ENCODE measurements at regions not wholly inside any gene's neighbourhood (a gene's known extent, or its start where the extent isn't known, plus 50 kb on each side); places are given as distances from the start of the nearest gene placed in this dataset.
"Not testable (repeated sequence)": the region's sequence is repeated elsewhere in the genome, so short reads cannot be mapped to it uniquely, and the experiment has no call there.

- CTCF ChIA-PET; POLR2A ChIA-PET; H3K9me3 ChIP-seq (ENCODE audit: low read length); H3K36me3 ChIP-seq (ENCODE audit: insufficient read depth, low read length); H3K27me3 ChIP-seq (ENCODE audit: insufficient read depth, low read length, poor library complexity, severe bottlenecking); H3K4me1 Mint-ChIP-seq; H3K27ac ChIP-seq (ENCODE audit: low read depth, low read length); DNase-seq; H3K4me3 Mint-ChIP-seq; H3K4me3 ChIP-seq (ENCODE audit: low read length); H3K27ac Mint-ChIP-seq; H3K9me3 Mint-ChIP-seq; H3K36me3 Mint-ChIP-seq; H3K4me1 ChIP-seq (ENCODE audit: insufficient read depth, low read length): not testable (repeated sequence)
- peaks cover 3 to 15% of the 10 kb centered on the region in 2 donors for H3K27me3 Mint-ChIP-seq
Measured at GRCh38 chr14:51467392-51467791, 184.3 kb upstream of the FRMD6 start.

- peaks cover 0 to 2% (median 0%) of the 10 kb centered on the region in 5 donors for H3K9me3 Mint-ChIP-seq
- no peak overlapping the region for H3K4me3 Mint-ChIP-seq
- Histone ChIP-seq H3K4me1 (ENCODE audit: insufficient read depth, low read length) (no peaks in the 10 kb centered on the region), H3K27me3 (ENCODE audit: insufficient read depth, low read length, poor library complexity, severe bottlenecking) (no peaks in the 10 kb centered on the region), H3K36me3 (ENCODE audit: insufficient read depth, low read length) (no peaks in the 10 kb centered on the region), H3K27ac (ENCODE audit: low read depth, low read length) (no peak overlapping the region), H3K4me3 (ENCODE audit: low read length) (no peak overlapping the region), H3K9me3 (ENCODE audit: low read length) (no peaks in the 10 kb centered on the region)
- DNase-seq, result no peak
- H3K4me1 Mint-ChIP-seq, result no peaks in the 10 kb centered on the region
- H3K27ac Mint-ChIP-seq, result no peak overlapping the region
- peaks cover 8 to 25% of the 10 kb centered on the region in 2 donors for H3K27me3 Mint-ChIP-seq
- POLR2A ChIA-PET, result no interaction called here
- CTCF ChIA-PET, result no interaction called here
- no peaks in the 10 kb centered on the region for H3K36me3 Mint-ChIP-seq
Measured at GRCh38 chr14:51468523-51468922, 183.2 kb upstream of the FRMD6 start.

GRCh38 chr14:51472881-51473280 is 178.8 kb upstream of the FRMD6 start:
- no peaks in the 10 kb centered on the region for H3K9me3 ChIP-seq (ENCODE audit: low read length)
- no peaks in the 10 kb centered on the region for H3K4me1 ChIP-seq (ENCODE audit: insufficient read depth, low read length)
- H3K27ac ChIP-seq (ENCODE audit: low read depth, low read length), result no peak overlapping the region
- ChIA-PET POLR2A (no interaction called here), CTCF (no interaction called here)
- Mint-ChIP-seq H3K27me3 (peaks cover 11 to 45% of the 10 kb centered on the region in 2 donors), H3K4me3 (no peak overlapping the region), H3K27ac (no peak overlapping the region), H3K36me3 (no peaks in the 10 kb centered on the region), H3K4me1 (no peaks in the 10 kb centered on the region), H3K9me3 (peaks cover 0 to 2% (median 0%) of the 10 kb centered on the region in 5 donors)
- no peaks in the 10 kb centered on the region for H3K27me3 ChIP-seq (ENCODE audit: insufficient read depth, low read length, poor library complexity, severe bottlenecking)
- H3K36me3 ChIP-seq (ENCODE audit: insufficient read depth, low read length), result no peaks in the 10 kb centered on the region
- no peak for DNase-seq
- H3K4me3 ChIP-seq (ENCODE audit: low read length), result no peak overlapping the region

DNA sequence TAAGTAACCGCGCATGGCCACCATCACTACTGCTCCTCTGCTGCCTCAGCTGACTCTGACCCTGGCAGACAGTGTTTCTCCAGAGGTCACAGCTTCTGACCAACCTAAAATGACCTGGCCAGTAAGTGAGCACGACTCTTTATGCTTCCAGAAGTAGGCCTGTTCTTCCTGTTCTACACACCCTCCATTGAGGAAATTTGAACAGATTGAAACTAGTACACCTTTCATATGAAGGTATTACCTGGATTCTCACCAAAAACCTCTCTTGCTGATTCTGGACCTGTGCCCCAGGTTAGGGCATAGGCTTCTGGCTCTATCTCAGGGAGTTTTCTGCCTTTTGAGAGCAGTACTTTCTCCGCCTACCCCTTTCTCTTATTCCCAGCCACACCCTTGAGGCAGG is 178.4 kb upstream of the FRMD6 start:
- no peak overlapping the region for H3K4me3 ChIP-seq (ENCODE audit: low read length)
- H3K36me3 ChIP-seq (ENCODE audit: insufficient read depth, low read length), result no peaks in the 10 kb centered on the region
- no peak overlapping the region for H3K4me3 Mint-ChIP-seq
- POLR2A ChIA-PET, result no interaction called here
- H3K4me1 ChIP-seq (ENCODE audit: insufficient read depth, low read length), result no peaks in the 10 kb centered on the region
- no peaks in the 10 kb centered on the region for H3K36me3 Mint-ChIP-seq
- no peak for DNase-seq
- no peak overlapping the region for H3K27ac ChIP-seq (ENCODE audit: low read depth, low read length)
- H3K4me1 Mint-ChIP-seq, result no peaks in the 10 kb centered on the region
- no peaks in the 10 kb centered on the region for H3K9me3 ChIP-seq (ENCODE audit: low read length)
- H3K9me3 Mint-ChIP-seq, result peaks cover 0 to 2% (median 0%) of the 10 kb centered on the region in 5 donors
- H3K27me3 ChIP-seq (ENCODE audit: insufficient read depth, low read length, poor library complexity, severe bottlenecking), result no peaks in the 10 kb centered on the region
- peaks cover 11 to 45% of the 10 kb centered on the region in 2 donors for H3K27me3 Mint-ChIP-seq
- CTCF ChIA-PET, result no interaction called here
- no peak overlapping the region for H3K27ac Mint-ChIP-seq

GRCh38 chr14:51473808-51474565 is 177.7 kb upstream of the FRMD6 start:
- Mint-ChIP-seq H3K36me3 (no peaks in the 10 kb centered on the region), H3K27me3 (peaks cover 11 to 45% of the 10 kb centered on the region in 2 donors), H3K9me3 (peaks cover 0 to 2% (median 0%) of the 10 kb centered on the region in 5 donors), H3K4me1 (no peaks in the 10 kb centered on the region), H3K4me3 (no peak overlapping the region), H3K27ac (no peak overlapping the region)
- Histone ChIP-seq H3K4me3 (ENCODE audit: low read length) (no peak overlapping the region), H3K9me3 (ENCODE audit: low read length) (no peaks in the 10 kb centered on the region), H3K4me1 (ENCODE audit: insufficient read depth, low read length) (no peaks in the 10 kb centered on the region), H3K36me3 (ENCODE audit: insufficient read depth, low read length) (no peaks in the 10 kb centered on the region), H3K27me3 (ENCODE audit: insufficient read depth, low read length, poor library complexity, severe bottlenecking) (no peaks in the 10 kb centered on the region), H3K27ac (ENCODE audit: low read depth, low read length) (no peak overlapping the region)
- CTCF ChIA-PET, result no interaction called here
- DNase-seq, result no peak
- POLR2A ChIA-PET, result no interaction called here

- Mint-ChIP-seq H3K27me3 (peaks cover 11 to 45% of the 10 kb centered on the region in 2 donors), H3K4me3 (no peak overlapping the region), H3K36me3 (no peaks in the 10 kb centered on the region), H3K4me1 (no peaks in the 10 kb centered on the region), H3K27ac (no peak overlapping the region), H3K9me3 (no peaks in the 10 kb centered on the region)
- no peaks in the 10 kb centered on the region for H3K9me3 ChIP-seq (ENCODE audit: low read length)
- DNase-seq, result no peak
- no peaks in the 10 kb centered on the region for H3K36me3 ChIP-seq (ENCODE audit: insufficient read depth, low read length)
- ChIA-PET CTCF (no interaction called here), POLR2A (no interaction called here)
- H3K27me3 ChIP-seq (ENCODE audit: insufficient read depth, low read length, poor library complexity, severe bottlenecking), result no peaks in the 10 kb centered on the region
- H3K4me3 ChIP-seq (ENCODE audit: low read length), result no peak overlapping the region
- H3K27ac ChIP-seq (ENCODE audit: low read depth, low read length), result no peak overlapping the region
- H3K4me1 ChIP-seq (ENCODE audit: insufficient read depth, low read length), result no peaks in the 10 kb centered on the region
Measured at GRCh38 chr14:51474854-51475253, 176.9 kb upstream of the FRMD6 start.

DNA sequence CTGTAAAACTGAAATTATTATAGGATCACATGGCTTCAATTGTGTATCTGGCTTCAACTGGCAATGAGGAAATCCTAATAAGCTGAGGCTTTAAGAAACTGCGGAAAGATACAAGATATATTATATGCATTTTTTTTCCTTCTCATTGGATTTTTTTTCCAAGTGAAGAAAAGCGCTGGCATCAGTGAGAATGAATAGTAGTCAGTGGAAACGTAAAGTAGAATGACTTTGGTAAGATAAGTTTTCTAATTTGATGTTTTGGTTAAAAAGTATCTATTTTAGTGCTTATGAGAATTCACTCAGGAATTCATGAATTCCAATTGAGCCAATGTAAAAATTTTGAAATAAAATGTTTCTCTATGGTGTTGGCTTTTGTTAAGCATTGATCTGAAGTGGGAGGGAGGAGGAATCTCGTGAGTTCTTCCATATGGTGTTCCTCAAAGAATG is 173.5 kb upstream of the FRMD6 start:
- no peak overlapping the region for H3K4me3 Mint-ChIP-seq

DNA sequence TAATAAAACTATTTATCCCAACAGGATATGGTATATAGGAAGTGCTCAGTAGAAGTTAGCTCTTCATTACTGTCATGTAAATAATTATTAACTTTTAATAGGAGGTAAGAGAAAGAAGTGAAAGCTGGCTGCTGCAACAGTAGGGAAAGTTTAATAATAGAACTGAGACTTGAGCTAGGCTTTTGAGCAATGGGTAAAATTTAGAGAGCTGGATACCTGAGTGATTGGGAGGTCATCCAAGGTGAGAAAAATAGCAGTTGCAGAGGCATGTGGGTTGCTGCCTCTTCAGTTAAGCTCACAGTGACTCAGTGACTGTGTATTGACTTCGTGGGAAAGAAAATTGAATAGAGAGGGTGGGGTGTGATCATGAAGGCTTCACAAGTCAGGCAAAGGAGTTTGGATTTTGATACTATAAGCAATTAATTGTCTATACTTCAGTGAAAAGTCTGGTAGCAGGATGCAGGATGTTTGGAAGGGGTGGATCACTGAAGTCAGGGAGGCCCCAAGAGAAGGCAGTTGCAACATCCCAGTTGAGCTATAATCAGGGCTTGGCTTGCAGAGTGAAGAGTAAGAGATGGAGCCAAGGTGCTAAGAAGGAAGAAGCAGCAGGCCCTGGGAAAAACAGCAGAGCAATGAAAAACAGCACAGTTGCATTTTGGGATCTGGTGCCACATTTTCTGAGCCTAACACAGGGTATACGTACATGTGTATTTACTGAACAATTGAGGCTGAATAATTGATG is 172.0 kb upstream of the FRMD6 start:
- no peaks in the 10 kb centered on the region for H3K9me3 Mint-ChIP-seq
- no peaks in the 10 kb centered on the region for H3K36me3 ChIP-seq (ENCODE audit: insufficient read depth, low read length)
- H3K27me3 ChIP-seq (ENCODE audit: insufficient read depth, low read length, poor library complexity, severe bottlenecking), result no peaks in the 10 kb centered on the region
- H3K4me3 ChIP-seq (ENCODE audit: low read length), result no peak overlapping the region
- no peaks in the 10 kb centered on the region for H3K36me3 Mint-ChIP-seq
- no peaks in the 10 kb centered on the region for H3K4me1 ChIP-seq (ENCODE audit: insufficient read depth, low read length)
- H3K4me3 Mint-ChIP-seq, result no peak overlapping the region
- ChIA-PET CTCF (no interaction called here), POLR2A (no interaction called here)
- H3K27ac ChIP-seq (ENCODE audit: low read depth, low read length), result no peak overlapping the region
- H3K4me1 Mint-ChIP-seq, result no peaks in the 10 kb centered on the region
- H3K9me3 ChIP-seq (ENCODE audit: low read length), result no peaks in the 10 kb centered on the region
- no peak for DNase-seq
- H3K27me3 Mint-ChIP-seq, result peaks cover 0 to 12% of the 10 kb centered on the region in 2 donors
- no peak overlapping the region for H3K27ac Mint-ChIP-seq

More for the DNA sequence above, 173.5 kb upstream of the FRMD6 start:
- no peak overlapping the region for H3K4me3 ChIP-seq (ENCODE audit: low read length)
- Mint-ChIP-seq H3K9me3 (no peaks in the 10 kb centered on the region), H3K27ac (no peak overlapping the region), H3K36me3 (no peaks in the 10 kb centered on the region), H3K27me3 (peaks cover 8 to 27% of the 10 kb centered on the region in 2 donors), H3K4me1 (no peaks in the 10 kb centered on the region)
- ChIA-PET POLR2A (no interaction called here), CTCF (no interaction called here)
- no peaks in the 10 kb centered on the region for H3K9me3 ChIP-seq (ENCODE audit: low read length)
- no peaks in the 10 kb centered on the region for H3K27me3 ChIP-seq (ENCODE audit: insufficient read depth, low read length, poor library complexity, severe bottlenecking)
- H3K4me1 ChIP-seq (ENCODE audit: insufficient read depth, low read length), result no peaks in the 10 kb centered on the region
- no peak for DNase-seq
- no peak overlapping the region for H3K27ac ChIP-seq (ENCODE audit: low read depth, low read length)
- no peaks in the 10 kb centered on the region for H3K36me3 ChIP-seq (ENCODE audit: insufficient read depth, low read length)
